Prostate gland (tissue), 2 donors: ENCODE measurements at regions not wholly inside any gene's neighbourhood (a gene's known extent, or its start where the extent isn't known, plus 50 kb on each side); places are given as distances from the start of the nearest gene placed in this dataset.

Source experiments
- DNase-seq: peaks from one replicate; pipeline ENCODE4 v3.0.0-alpha.2; 2019; ENCODE audit warnings: low spot score
- H3K27ac ChIP-seq, 2 donors: fragments of 200-600 bp; sonication (generic); 2 replicates each; pipeline ENCODE4 v1.5.1; 2017 to 2019
- H3K27me3 ChIP-seq: fragments of 200-600 bp; sonication (generic); replicated peaks from 2 replicates; pipeline ENCODE4 v1.5.1; 2019; ENCODE audit not compliant: insufficient read depth
- H3K36me3 ChIP-seq, 2 donors: fragments of 200-600 bp; sonication (generic); 1 replicate in 1 of 2; 2 replicates in 1 of 2; pipeline versions ENCODE4 v1.5.1 to v1.8.1; 2017 to 2019
- H3K4me1 ChIP-seq: fragments of 200-600 bp; sonication (generic); replicated peaks from 2 replicates; pipeline ENCODE4 v1.5.1; 2019
- H3K4me3 ChIP-seq, 2 donors: fragments of 200-600 bp; sonication (generic); 2 replicates each; pipeline ENCODE4 v1.5.1; 2017 to 2019
- H3K9me3 ChIP-seq: fragments of 200-600 bp; sonication (generic); 2 replicates; pipeline ENCODE4 v1.5.1; 2017
- CTCF ChIP-seq, 4 experiments: fragments of 200-600 bp in 2 of 4; fragments of 450-650 bp in 2 of 4; sonication (generic) in 2 of 4; IDR thresholded peaks; 1 replicate in 3 of 4; 2 replicates in 1 of 4; pipeline ENCODE4 v1.5.1; 2016 to 2019; ENCODE audit warnings: antibody characterized with exemption in 4 of 4, mild to moderate bottlenecking in 2 of 4, moderate library complexity in 2 of 4
- POLR2A ChIP-seq: fragments of 450-650 bp; IDR thresholded peaks from one replicate; pipeline ENCODE4 v1.6.1; 2016; ENCODE audit warnings: antibody characterized with exemption, mild to moderate bottlenecking
- POLR2AphosphoS5 ChIP-seq: sonication (generic); formaldehyde crosslinking; IDR thresholded peaks from one replicate; pipeline ENCODE4 v1.6.1; 2017; ENCODE audit warnings: antibody characterized with exemption
- WGBS: methylation state at CpG from one replicate; pipeline ENCODE4 v1.1.5; 2018; 5-methylcytosine and 5-hydroxymethylcytosine counted together
- intact Hi-C: fragments of 100-400 bp; cut with DNase I; formaldehyde crosslinking; loops from one replicate; pipeline ENCODE4 v1.14.2; 2022

GRCh38 chr3:66898155-66898554 lies 100.0 kb upstream of the KBTBD8 start:
- TF ChIP-seq POLR2A (no peak), CTCF (IDR thresholded peaks at IDR 0.05) (no peak)
- Histone ChIP-seq H3K4me3 (no peak overlapping the region), H3K27ac (no peak overlapping the region), H3K9me3 (no peaks in the 10 kb centered on the region), H3K4me1 (no peaks in the 10 kb centered on the region), H3K36me3 (no peaks in the 10 kb centered on the region), H3K27me3 (no peaks in the 10 kb centered on the region)
- intact Hi-C loops: no loop called here
- WGBS: 83% methylated on average over 6 of the region's 6 CpGs
- DNase-seq: no peak

- no peak overlapping the region for H3K4me3 ChIP-seq
- H3K4me1 ChIP-seq: no peaks in the 10 kb centered on the region
- no peaks in the 10 kb centered on the region for H3K27me3 ChIP-seq
- TF ChIP-seq POLR2AphosphoS5 (no peak), POLR2A (no peak), CTCF (IDR thresholded peaks at IDR 0.05) (no peak)
- WGBS: 52% methylated on average over 2 of the region's 2 CpGs
- H3K9me3 ChIP-seq: no peaks in the 10 kb centered on the region
- H3K36me3 ChIP-seq: no peaks in the 10 kb centered on the region
- intact Hi-C loops: no loop called here
- no peak overlapping the region for H3K27ac ChIP-seq
- no peak for DNase-seq
Measured at GRCh38 chr3:66904336-66904735, 93.8 kb upstream of the KBTBD8 start.

- H3K9me3 ChIP-seq: no peaks in the 10 kb centered on the region
- intact Hi-C loops: no loop called here
- no peak for DNase-seq
- H3K27me3 ChIP-seq: no peaks in the 10 kb centered on the region
- no peaks in the 10 kb centered on the region for H3K4me1 ChIP-seq
- H3K4me3 ChIP-seq: no peak overlapping the region
- TF ChIP-seq POLR2AphosphoS5 (no peak), CTCF (IDR thresholded peaks at IDR 0.05) (no peak), POLR2A (no peak)
- no peaks in the 10 kb centered on the region for H3K36me3 ChIP-seq
- WGBS: 31% methylated on average over 2 of the region's 2 CpGs
- no peak overlapping the region for H3K27ac ChIP-seq
Measured at GRCh38 chr3:66904831-66905493, 93.1 kb upstream of the KBTBD8 start.

- no peak for DNase-seq
- Histone ChIP-seq H3K36me3 (no peaks in the 10 kb centered on the region), H3K4me1 (no peaks in the 10 kb centered on the region), H3K9me3 (no peaks in the 10 kb centered on the region), H3K4me3 (no peak overlapping the region), H3K27me3 (no peaks in the 10 kb centered on the region), H3K27ac (no peak overlapping the region)
- 87% methylated on average over 3 of the region's 3 CpGs for WGBS
- no peak for TF ChIP-seq CTCF (IDR thresholded peaks at IDR 0.05)
- TF ChIP-seq POLR2AphosphoS5: no peak
- no peak for TF ChIP-seq POLR2A
- intact Hi-C loops: no loop called here
Measured at GRCh38 chr3:66907136-66907535, 91.0 kb upstream of the KBTBD8 start.

GRCh38 chr3:66910266-66911055 lies 87.6 kb upstream of the KBTBD8 start:
- Histone ChIP-seq H3K27me3 (no peaks in the 10 kb centered on the region), H3K27ac (no peak overlapping the region), H3K9me3 (no peaks in the 10 kb centered on the region), H3K4me1 (no peaks in the 10 kb centered on the region), H3K4me3 (no peak overlapping the region), H3K36me3 (no peaks in the 10 kb centered on the region)
- intact Hi-C loops: no loop called here
- no peak for DNase-seq
- no peak for TF ChIP-seq POLR2A
- no peak for TF ChIP-seq CTCF (IDR thresholded peaks at IDR 0.05)
- TF ChIP-seq POLR2AphosphoS5: no peak
- WGBS: 83% methylated on average over 6 of the region's 6 CpGs
